A673 (cell line): ENCODE measurements at regions not wholly inside any gene's neighbourhood (a gene's known extent, or its start where the extent isn't known, plus 50 kb on each side); places are given as distances from the start of the nearest gene placed in this dataset.

ENCODE experiments used
- BruUV-seq: library from RNA; stranded (reverse); fragments of 400-500 nt; replicated peaks from 2 replicates; lab custom pipeline; 2021; lab: Mats Ljungman, UMichigan
- CTCF ChIA-PET: fragments of 300-600 bp; sonication (Branson Sonifier 250); formaldehyde crosslinking; loops from one replicate; lab custom pipeline; 2022; ENCODE audit warnings: antibody characterized with exemption; lab: Charles Lee
- POLR2A ChIA-PET: fragments of 300-600 bp; sonication (Branson Sonifier 250); formaldehyde crosslinking; loops from one replicate; lab custom pipeline; 2022; ENCODE audit warnings: antibody characterized with exemption; ENCODE audit not compliant: low non-redundant PET; lab: Charles Lee
- DNase-seq: peaks from one replicate; pipeline ENCODE4 v3.0.0-alpha.2; 2015; ENCODE audit warnings: low spot score
- H3K27ac ChIP-seq: fragments of 200-600 bp; sonication (generic); 2 replicates; pipeline ENCODE4 v1.5.1; 2016; ENCODE audit warnings: mixed run types, low read depth, mild to moderate bottlenecking, mixed read lengths, antibody characterized with exemption, low read length; ENCODE audit not compliant: poor library complexity, severe bottlenecking
- H3K27me3 ChIP-seq: fragments of 200-600 bp; sonication (generic); replicated peaks from 2 replicates; pipeline ENCODE4 v1.6.1; 2017; ENCODE audit warnings: mixed run types, low read depth, mild to moderate bottlenecking, mixed read lengths, antibody characterized with exemption, low read length; ENCODE audit not compliant: insufficient read depth, poor library complexity
- H3K36me3 ChIP-seq: fragments of 200-600 bp; sonication (generic); 2 replicates; pipeline ENCODE4 v1.6.1; 2016; ENCODE audit warnings: mixed run types, mild to moderate bottlenecking, mixed read lengths, antibody characterized with exemption, low read length; ENCODE audit not compliant: insufficient read depth, poor library complexity, severe bottlenecking
- H3K4me1 ChIP-seq: fragments of 200-600 bp; sonication (generic); 2 replicates; pipeline ENCODE4 v1.6.1; 2017; ENCODE audit warnings: mixed run types, mild to moderate bottlenecking, mixed read lengths, antibody characterized with exemption, low read length; ENCODE audit not compliant: insufficient read depth, poor library complexity, severe bottlenecking
- H3K4me3 ChIP-seq: fragments of 200-600 bp; sonication (generic); 2 replicates; pipeline ENCODE4 v1.5.1; 2016; ENCODE audit warnings: low read depth, mixed run types, mild to moderate bottlenecking, mixed read lengths, low read length; ENCODE audit not compliant: poor library complexity, severe bottlenecking
- H3K9me3 ChIP-seq: fragments of 200-600 bp; sonication (generic); 2 replicates; pipeline ENCODE4 v1.6.1; 2016; ENCODE audit warnings: mixed run types, low read depth, mild to moderate bottlenecking, mixed read lengths, antibody characterized with exemption, low read length; ENCODE audit not compliant: poor library complexity, severe bottlenecking
- EZH2 ChIP-seq: fragments of 200-600 bp; sonication (generic); IDR thresholded peaks from 2 replicates; pipeline ENCODE4 v1.6.1; 2017; ENCODE audit warnings: borderline replicate concordance, low read depth, mild to moderate bottlenecking, mixed read lengths, antibody characterized with exemption, low read length; ENCODE audit not compliant: poor library complexity, severe bottlenecking
- intact Hi-C: fragments of 100-400 bp; cut with micrococcal nuclease; formaldehyde crosslinking; loops from one replicate; pipeline ENCODE4 v1.10.0; 2022; ENCODE audit not compliant: unreplicated experiment
- TF ChIP-seq, protein P1 (sequence below): fragments of 300-800, 200-600 bp; sonication (generic); conservative IDR thresholded peaks from 2 replicates; pipeline ENCODE4 v1.5.1; 2017; ENCODE audit warnings: low read depth, mild to moderate bottlenecking, antibody characterized with exemption, low read length, moderate library complexity, mixed read lengths

DNA sequence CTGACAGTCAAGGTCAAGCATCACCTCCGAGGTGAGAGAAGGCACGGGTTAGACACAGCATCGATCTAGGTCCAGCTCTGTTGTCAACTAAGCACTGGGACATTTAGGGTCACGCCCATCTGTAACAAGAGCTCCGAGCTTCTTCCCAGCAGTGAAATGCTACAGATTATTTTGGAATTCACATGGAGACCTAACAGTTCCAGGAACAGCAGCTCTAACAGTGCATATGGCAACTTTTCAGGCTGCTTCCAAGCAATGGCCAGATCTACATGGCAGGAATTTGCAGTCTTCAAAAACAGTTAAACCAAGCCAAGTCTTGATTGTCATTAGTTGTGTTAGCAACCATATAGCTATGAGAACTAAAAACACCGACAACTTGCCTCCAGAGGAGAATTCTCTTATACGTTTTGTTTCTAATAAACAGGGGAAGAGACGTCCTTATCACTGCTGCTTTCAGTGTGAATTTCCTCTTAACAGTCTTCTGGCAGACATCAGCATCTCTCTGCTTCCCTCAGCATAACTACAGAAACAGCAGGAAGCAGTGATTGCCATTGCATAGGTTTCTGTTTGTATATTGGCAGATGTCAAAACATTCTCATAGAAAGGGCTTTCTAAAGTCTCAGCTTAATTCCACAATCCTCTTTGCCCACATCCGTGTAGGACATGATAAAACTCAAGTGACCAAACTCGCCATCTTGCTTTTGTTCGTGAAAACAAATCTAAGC is 242.1 kb upstream of the DAPK1 start:
- CTCF ChIA-PET = no interaction called here

DNA sequence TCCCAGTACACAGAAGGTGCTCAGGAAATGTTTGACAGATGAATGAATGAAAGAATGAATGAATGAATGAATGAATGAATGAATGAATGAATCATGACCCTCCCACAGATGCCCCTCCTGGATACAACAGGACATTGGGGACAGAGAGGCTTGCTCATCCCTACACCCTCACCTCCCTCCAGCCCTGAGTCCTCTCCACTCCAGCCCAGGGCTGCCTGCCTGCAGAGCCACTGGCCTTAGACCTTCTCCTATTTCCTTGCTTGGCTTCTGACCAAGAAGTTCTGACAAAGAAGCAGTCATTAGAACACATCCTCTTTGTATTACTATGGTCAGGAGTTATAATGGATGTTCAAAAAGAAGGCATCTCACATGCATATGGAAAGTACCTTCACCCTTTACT is 240.7 kb upstream of the DAPK1 start:
- no peaks in the 10 kb centered on the region for H3K36me3 ChIP-seq
- no peak for DNase-seq
- TF ChIP-seq, protein P1, sequence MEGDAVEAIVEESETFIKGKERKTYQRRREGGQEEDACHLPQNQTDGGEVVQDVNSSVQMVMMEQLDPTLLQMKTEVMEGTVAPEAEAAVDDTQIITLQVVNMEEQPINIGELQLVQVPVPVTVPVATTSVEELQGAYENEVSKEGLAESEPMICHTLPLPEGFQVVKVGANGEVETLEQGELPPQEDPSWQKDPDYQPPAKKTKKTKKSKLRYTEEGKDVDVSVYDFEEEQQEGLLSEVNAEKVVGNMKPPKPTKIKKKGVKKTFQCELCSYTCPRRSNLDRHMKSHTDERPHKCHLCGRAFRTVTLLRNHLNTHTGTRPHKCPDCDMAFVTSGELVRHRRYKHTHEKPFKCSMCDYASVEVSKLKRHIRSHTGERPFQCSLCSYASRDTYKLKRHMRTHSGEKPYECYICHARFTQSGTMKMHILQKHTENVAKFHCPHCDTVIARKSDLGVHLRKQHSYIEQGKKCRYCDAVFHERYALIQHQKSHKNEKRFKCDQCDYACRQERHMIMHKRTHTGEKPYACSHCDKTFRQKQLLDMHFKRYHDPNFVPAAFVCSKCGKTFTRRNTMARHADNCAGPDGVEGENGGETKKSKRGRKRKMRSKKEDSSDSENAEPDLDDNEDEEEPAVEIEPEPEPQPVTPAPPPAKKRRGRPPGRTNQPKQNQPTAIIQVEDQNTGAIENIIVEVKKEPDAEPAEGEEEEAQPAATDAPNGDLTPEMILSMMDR = no peak
- TF ChIP-seq EZH2 = no peak
- H3K27ac ChIP-seq = no peak overlapping the region
- CTCF ChIA-PET = no interaction called here
- H3K9me3 ChIP-seq = peaks cover 3% of the 10 kb centered on the region
- BruUV-seq = no TSS peak
- POLR2A ChIA-PET = no interaction called here
- H3K27me3 ChIP-seq = no peaks in the 10 kb centered on the region
- intact Hi-C loops = no loop called here
- no peak overlapping the region for H3K4me3 ChIP-seq
- peaks cover 8% of the 10 kb centered on the region for H3K4me1 ChIP-seq

More for the DNA sequence above, 242.1 kb upstream of the DAPK1 start:
- DNase-seq = no peak
- no TSS peak for BruUV-seq
- H3K27ac ChIP-seq = no peak overlapping the region
- TF ChIP-seq, protein P1 = no peak
- TF ChIP-seq EZH2 = no peak
- H3K4me1 ChIP-seq = peaks cover 8% of the 10 kb centered on the region
- POLR2A ChIA-PET = no interaction called here
- no peaks in the 10 kb centered on the region for H3K36me3 ChIP-seq
- H3K4me3 ChIP-seq = no peak overlapping the region
- intact Hi-C loops = no loop called here
- H3K27me3 ChIP-seq = no peaks in the 10 kb centered on the region
- no peaks in the 10 kb centered on the region for H3K9me3 ChIP-seq

DNA sequence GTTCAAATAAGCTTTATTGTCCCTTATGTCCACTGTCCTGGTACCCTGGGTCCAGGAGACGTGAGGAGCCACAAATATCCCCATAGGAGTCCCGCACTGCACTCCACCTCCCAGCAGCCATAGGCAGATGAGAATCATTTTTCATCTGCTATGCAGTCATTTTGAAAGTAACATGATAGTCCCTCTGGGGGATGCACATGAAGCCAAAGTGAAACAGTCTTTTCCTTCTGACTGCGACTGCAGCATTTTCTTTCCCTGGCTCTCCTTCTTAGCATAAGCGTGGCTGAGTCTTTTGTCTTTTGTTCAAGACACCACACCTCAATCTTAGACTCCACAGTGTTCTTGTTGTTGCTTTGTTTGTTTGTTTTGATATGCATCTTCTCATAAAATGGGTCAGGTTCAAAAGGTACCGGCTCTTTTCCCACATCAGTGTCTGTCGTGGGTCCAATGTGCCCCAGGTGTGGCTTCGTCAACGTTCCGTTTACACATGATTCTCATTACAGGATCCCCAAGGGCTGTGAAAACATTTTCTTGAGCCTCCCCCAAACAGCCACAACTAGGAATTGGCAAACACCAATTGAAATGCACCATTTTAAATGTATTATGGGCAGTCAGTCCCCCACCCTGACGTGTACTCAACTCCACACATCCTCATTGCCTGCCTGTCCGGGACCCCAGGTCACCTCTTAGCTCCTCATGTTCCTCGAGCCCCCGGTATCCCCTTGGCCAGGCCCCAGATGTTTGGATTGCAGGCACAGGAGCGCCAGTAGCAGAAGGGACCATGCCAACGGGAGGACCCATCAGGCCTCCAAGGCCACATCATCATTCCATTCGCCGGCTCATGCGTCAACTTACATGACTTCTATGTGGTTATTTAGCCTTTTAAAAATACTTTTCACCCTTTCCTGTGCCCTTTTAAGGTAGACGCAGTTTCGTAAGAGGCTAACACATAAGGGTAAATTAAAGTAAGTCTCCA is 237.8 kb upstream of the DAPK1 start:
- H3K9me3 ChIP-seq = peaks cover 3% of the 10 kb centered on the region
- H3K27ac ChIP-seq = no peak overlapping the region
- no peaks in the 10 kb centered on the region for H3K36me3 ChIP-seq
- intact Hi-C loops = no loop called here
- H3K4me3 ChIP-seq = no peak overlapping the region
- CTCF ChIA-PET = no interaction called here
- TF ChIP-seq, protein P1 = no peak
- TF ChIP-seq EZH2 = no peak
- no peaks in the 10 kb centered on the region for H3K27me3 ChIP-seq
- peak; percentile 45 for DNase-seq
- H3K4me1 ChIP-seq = peaks cover 8% of the 10 kb centered on the region
- BruUV-seq = no TSS peak
- POLR2A ChIA-PET = no interaction called here
